IMR-90 (cell line): ENCODE measurements at regions not wholly inside any gene's neighbourhood (a gene's known extent, or its start where the extent isn't known, plus 50 kb on each side); places are given as distances from the start of the nearest gene placed in this dataset.

Experiments
- ATAC-seq: fragments of 200-7000 bp; cut with Tn5 transposase; 2 replicates; pipeline ENCODE4 v1.9.1; 2020; ENCODE audit warnings: low read depth, mild to moderate bottlenecking, moderate library complexity
- BruUV-seq: library from RNA; stranded (reverse); fragments of 400-500 nt; replicated peaks from 2 replicates; lab custom pipeline; 2021; lab: Mats Ljungman, UMichigan
- CTCF ChIA-PET: fragments of 300-600 bp; formaldehyde crosslinking; extraction: SDS; loops from one replicate; lab custom pipeline; 2021; ENCODE audit warnings: antibody characterized with exemption; lab: Yijun Ruan, JAX
- POLR2A ChIA-PET: fragments of 300-600 bp; sonication (Branson Sonifier 250); formaldehyde crosslinking; loops from one replicate; lab custom pipeline; 2022; ENCODE audit warnings: antibody characterized with exemption; ENCODE audit not compliant: unreplicated experiment; lab: Charles Lee
- DNase-seq: peaks from one replicate; pipeline ENCODE4 v3.0.0; 2013
- H2AFZ ChIP-seq: replicated peaks from 2 replicates; pipeline ENCODE3; 2013; ENCODE audit warnings: low read length, mild to moderate bottlenecking; ENCODE audit not compliant: poor library complexity
- H2AK5ac ChIP-seq: 2 replicates; pipeline ENCODE4 v1.6.1; 2013; ENCODE audit warnings: low read depth, low read length, inconsistent platforms
- H2AK9ac ChIP-seq: replicated peaks from 2 replicates; pipeline ENCODE3; 2013; ENCODE audit warnings: mild to moderate bottlenecking, low read depth, low read length, moderate library complexity; ENCODE audit not compliant: poor library complexity
- H2BK120ac ChIP-seq: 2 replicates; pipeline ENCODE4 v1.6.1; 2013; ENCODE audit warnings: low read depth, low read length, inconsistent platforms
- H2BK15ac ChIP-seq: 3 replicates; pipeline ENCODE4 v1.6.1; 2013; ENCODE audit warnings: low read depth, low read length, inconsistent platforms
- H2BK20ac ChIP-seq: 2 replicates; pipeline ENCODE4 v1.6.1; 2013; ENCODE audit warnings: low read depth, mild to moderate bottlenecking, inconsistent platforms, low read length, moderate library complexity
- H2BK5ac ChIP-seq: 2 replicates; pipeline ENCODE4 v1.6.1; 2013; ENCODE audit warnings: mild to moderate bottlenecking, low read depth, low read length, inconsistent platforms; ENCODE audit not compliant: poor library complexity, severe bottlenecking
- H3K14ac ChIP-seq: replicated peaks from 2 replicates; pipeline ENCODE4 v1.6.1; 2013; ENCODE audit warnings: low read depth, low read length, inconsistent platforms
- H3K18ac ChIP-seq: 2 replicates; pipeline ENCODE4 v1.6.1; 2013; ENCODE audit warnings: low read depth, low read length, control low read depth
- H3K23ac ChIP-seq: 2 replicates; pipeline ENCODE4 v1.6.1; 2013; ENCODE audit warnings: low read depth, low read length, inconsistent platforms
- H3K27ac ChIP-seq: 2 replicates; pipeline ENCODE4 v1.5.1; 2013; ENCODE audit warnings: mild to moderate bottlenecking, control low read depth, low read length; ENCODE audit not compliant: insufficient read depth
- H3K27me3 ChIP-seq: 2 replicates; pipeline ENCODE4 v1.6.1; 2013; ENCODE audit warnings: low read length; ENCODE audit not compliant: control insufficient read depth, insufficient read depth
- H3K36me3 ChIP-seq: 2 replicates; pipeline ENCODE4 v1.6.1; 2013; ENCODE audit warnings: low read length, mixed read lengths; ENCODE audit not compliant: control insufficient read depth, insufficient read depth
- H3K4ac ChIP-seq: 2 replicates; pipeline ENCODE4 v1.6.1; 2013; ENCODE audit warnings: low read depth, low read length, inconsistent platforms
- H3K4me1 ChIP-seq: 2 replicates; pipeline ENCODE4 v1.6.1; 2013; ENCODE audit warnings: low read length, mixed read lengths; ENCODE audit not compliant: control insufficient read depth, insufficient read depth
- H3K4me2 ChIP-seq: 2 replicates; pipeline ENCODE4 v1.6.1; 2013; ENCODE audit warnings: low read depth, mild to moderate bottlenecking, control low read depth, low read length, moderate library complexity
- H3K4me3 ChIP-seq: 2 replicates; pipeline ENCODE4 v1.5.1; 2013; ENCODE audit warnings: low read depth, mild to moderate bottlenecking, control low read depth, low read length, moderate library complexity; ENCODE audit not compliant: insufficient read depth
- H3K56ac ChIP-seq: 2 replicates; pipeline ENCODE4 v1.6.1; 2013; ENCODE audit warnings: low read length, inconsistent platforms; ENCODE audit not compliant: insufficient read depth; ENCODE audit errors: extremely low read depth
- H3K79me1 ChIP-seq, 2 experiments: 2 replicates each; pipeline ENCODE4 v1.6.1; 2013; ENCODE audit warnings: low read length in 2 of 2, inconsistent platforms in 1 of 2, low read depth in 1 of 2
- H3K9ac ChIP-seq: 2 replicates; pipeline ENCODE4 v1.6.1; 2013; ENCODE audit warnings: low read depth, low read length, control low read depth
- H3K9me1 ChIP-seq: 2 replicates; pipeline ENCODE4 v1.6.1; 2013; ENCODE audit warnings: low read length, inconsistent platforms; ENCODE audit not compliant: insufficient read depth
- H3K9me3 ChIP-seq: 2 replicates; pipeline ENCODE4 v1.6.1; 2013; ENCODE audit warnings: low read length; ENCODE audit not compliant: control insufficient read depth, insufficient read depth
- H4K20me1 ChIP-seq: 2 replicates; pipeline ENCODE4 v1.6.1; 2013; ENCODE audit warnings: low read length, inconsistent platforms; ENCODE audit not compliant: insufficient read depth
- H4K5ac ChIP-seq: 2 replicates; pipeline ENCODE4 v1.6.1; 2013; ENCODE audit warnings: mild to moderate bottlenecking, low read depth, low read length, control low read depth
- H4K8ac ChIP-seq, 2 experiments: 2 replicates each; pipeline ENCODE4 v1.6.1; 2013; ENCODE audit warnings: low read depth in 2 of 2, low read length in 2 of 2, control low read depth in 1 of 2, inconsistent platforms in 1 of 2
- H4K91ac ChIP-seq: 2 replicates; pipeline ENCODE4 v1.6.1; 2013; ENCODE audit warnings: low read depth, low read length, inconsistent platforms; ENCODE audit not compliant: insufficient read depth
- BHLHE40 ChIP-seq: fragments of 150-350 bp; IDR thresholded peaks from 2 replicates; pipeline ENCODE4 v1.6.1; 2016; ENCODE audit warnings: mild to moderate bottlenecking, low read depth, low read length
- CEBPB ChIP-seq: IDR thresholded peaks from 2 replicates; pipeline ENCODE4 v1.6.1; 2012; ENCODE audit warnings: low read depth, low read length, improper control_type of control experiment
- CHD1 ChIP-seq: IDR thresholded peaks from 2 replicates; pipeline ENCODE4 v1.6.1; 2012; ENCODE audit warnings: low read depth, low read length, improper control_type of control experiment
- CTCF ChIP-seq: conservative IDR thresholded peaks from 2 replicates; pipeline ENCODE4 v1.5.1; 2012; ENCODE audit warnings: mild to moderate bottlenecking, low read depth, low read length, improper control_type of control experiment
- ELK1 ChIP-seq: fragments of 150-350 bp; IDR thresholded peaks from 2 replicates; pipeline ENCODE4 v1.6.1; 2016; ENCODE audit warnings: low read depth, mild to moderate bottlenecking, low read length, moderate library complexity, borderline replicate concordance
- FOS ChIP-seq: fragments of 150-350 bp; IDR thresholded peaks from 2 replicates; pipeline ENCODE4 v1.6.1; 2016; ENCODE audit warnings: low read depth, low read length
- MAFK ChIP-seq: IDR thresholded peaks from 2 replicates; pipeline ENCODE4 v1.6.1; 2012; ENCODE audit warnings: low read depth, low read length, improper control_type of control experiment
- MAZ ChIP-seq: IDR thresholded peaks from 2 replicates; pipeline ENCODE4 v1.6.1; 2012; ENCODE audit warnings: low read depth, mild to moderate bottlenecking, low read length, improper control_type of control experiment, moderate library complexity, borderline replicate concordance
- MXI1 ChIP-seq: IDR thresholded peaks from 2 replicates; pipeline ENCODE4 v1.6.1; 2012; ENCODE audit warnings: low read depth, mild to moderate bottlenecking, low read length, moderate library complexity, borderline replicate concordance
- NFE2L2 ChIP-seq: fragments of 150-350 bp; IDR thresholded peaks from 2 replicates; pipeline ENCODE4 v1.6.1; 2016; ENCODE audit warnings: low read depth, mild to moderate bottlenecking, low read length
- POLR2A ChIP-seq: IDR thresholded peaks from 2 replicates; pipeline ENCODE4 v1.6.1; 2012; ENCODE audit warnings: mild to moderate bottlenecking, low read depth, low read length
- RAD21 ChIP-seq: IDR thresholded peaks from 2 replicates; pipeline ENCODE4 v1.6.1; 2012; ENCODE audit warnings: low read length, improper control_type of control experiment
- RCOR1 ChIP-seq: IDR thresholded peaks from 2 replicates; pipeline ENCODE4 v1.6.1; 2012; ENCODE audit warnings: mild to moderate bottlenecking, low read length, improper control_type of control experiment; ENCODE audit not compliant: insufficient replicate concordance
- RFX5 ChIP-seq: IDR thresholded peaks from 2 replicates; pipeline ENCODE4 v1.8.0; 2012; ENCODE audit warnings: low read depth, mild to moderate bottlenecking, low read length, moderate library complexity
- SMC3 ChIP-seq: fragments of 150-350 bp; IDR thresholded peaks from 2 replicates; pipeline ENCODE4 v1.6.1; 2016; ENCODE audit warnings: low read depth, mild to moderate bottlenecking, antibody characterized with exemption, low read length, moderate library complexity
- USF2 ChIP-seq: fragments of 150-350 bp; IDR thresholded peaks from 2 replicates; pipeline ENCODE4 v1.6.1; 2017; ENCODE audit warnings: mild to moderate bottlenecking, antibody characterized with exemption, low read length, low read depth
- WGBS, 2 experiments: methylation state at CpG; one replicate each; pipeline versions ENCODE4 v1.1.5 to v1.1.7; 2013; ENCODE audit warnings: missing lambda C conversion rate in 2 of 2; ENCODE audit not compliant: insufficient read length in 1 of 2; ENCODE audit errors: extremely low coverage in 2 of 2; 5-methylcytosine and 5-hydroxymethylcytosine counted together
- dilution Hi-C: fragments of 300-500 bp; cut with HindIII; formaldehyde crosslinking; loops from one replicate; pipeline ENCODE4 v1.14.3; 2018; ENCODE audit warnings: low sequenced_read_pairs; ENCODE audit not compliant: unreplicated experiment
- in situ Hi-C: fragments of 300-500 bp; cut with MboI; formaldehyde crosslinking; loops from 3 replicates; pipeline ENCODE4 v1.14.3; 2019; ENCODE audit warnings: low sequenced_read_pairs, inconsistent platforms, mixed read lengths
- intact Hi-C: fragments of 100-400 bp; cut with micrococcal nuclease; formaldehyde crosslinking; loops from 2 replicates; pipeline ENCODE4 v1.10.0; 2022

- Histone ChIP-seq H3K9me1 (no peaks in the 10 kb centered on the region), H3K27me3 (no peaks in the 10 kb centered on the region), H4K5ac (no peak overlapping the region), H2AFZ (no peak overlapping the region), H4K20me1 (no peaks in the 10 kb centered on the region), H2AK5ac (no peak overlapping the region), H3K14ac (no peak overlapping the region), H3K4me3 (no peak overlapping the region), H3K23ac (no peak overlapping the region), H3K18ac (no peak overlapping the region), H3K4me2 (no peak overlapping the region), H3K9me3 (peaks cover 11% of the 10 kb centered on the region), H2BK5ac (no peak overlapping the region), H3K36me3 (no peaks in the 10 kb centered on the region), H3K79me1 (no peaks in the 10 kb centered on the region), H4K91ac (no peak overlapping the region), H3K56ac (no peak overlapping the region), H2BK120ac (no peak overlapping the region), H3K4ac (no peak overlapping the region), H4K8ac (no peak overlapping the region), H2AK9ac (no peak overlapping the region), H3K4me1 (no peaks in the 10 kb centered on the region), H3K27ac (no peak overlapping the region), H3K9ac (no peak overlapping the region), H2BK15ac (no peak overlapping the region), H2BK20ac (no peak overlapping the region)
- TF ChIP-seq MXI1 (no peak), MAZ (no peak), RAD21 (no peak), CEBPB (no peak), ELK1 (no peak), RFX5 (no peak), MAFK (no peak), NFE2L2 (no peak), RCOR1 (no peak), FOS (no peak), POLR2A (no peak), BHLHE40 (no peak), USF2 (no peak), CHD1 (no peak), SMC3 (no peak), CTCF (no peak)
- in situ Hi-C loops (no loop called here), intact Hi-C loops (no loop called here), dilution Hi-C loops (no loop called here)
- BruUV-seq: no TSS peak
- ChIA-PET POLR2A (no interaction called here), CTCF (no interaction called here)
- WGBS, 2 experiments: no CpG with 5 or more reads among the region's 4 CpGs
- DNase-seq: no peak
- no peak for ATAC-seq
These were observed 325.2 kb downstream of the WDR72 start for GRCh38 chr15:53434174-53434678.
